ENCODE measurements at regions not wholly inside any gene's neighbourhood (a gene's known extent, or its start where the extent isn't known, plus 50 kb on each side); places are given as distances from the start of the nearest gene placed in this dataset.

DNA sequence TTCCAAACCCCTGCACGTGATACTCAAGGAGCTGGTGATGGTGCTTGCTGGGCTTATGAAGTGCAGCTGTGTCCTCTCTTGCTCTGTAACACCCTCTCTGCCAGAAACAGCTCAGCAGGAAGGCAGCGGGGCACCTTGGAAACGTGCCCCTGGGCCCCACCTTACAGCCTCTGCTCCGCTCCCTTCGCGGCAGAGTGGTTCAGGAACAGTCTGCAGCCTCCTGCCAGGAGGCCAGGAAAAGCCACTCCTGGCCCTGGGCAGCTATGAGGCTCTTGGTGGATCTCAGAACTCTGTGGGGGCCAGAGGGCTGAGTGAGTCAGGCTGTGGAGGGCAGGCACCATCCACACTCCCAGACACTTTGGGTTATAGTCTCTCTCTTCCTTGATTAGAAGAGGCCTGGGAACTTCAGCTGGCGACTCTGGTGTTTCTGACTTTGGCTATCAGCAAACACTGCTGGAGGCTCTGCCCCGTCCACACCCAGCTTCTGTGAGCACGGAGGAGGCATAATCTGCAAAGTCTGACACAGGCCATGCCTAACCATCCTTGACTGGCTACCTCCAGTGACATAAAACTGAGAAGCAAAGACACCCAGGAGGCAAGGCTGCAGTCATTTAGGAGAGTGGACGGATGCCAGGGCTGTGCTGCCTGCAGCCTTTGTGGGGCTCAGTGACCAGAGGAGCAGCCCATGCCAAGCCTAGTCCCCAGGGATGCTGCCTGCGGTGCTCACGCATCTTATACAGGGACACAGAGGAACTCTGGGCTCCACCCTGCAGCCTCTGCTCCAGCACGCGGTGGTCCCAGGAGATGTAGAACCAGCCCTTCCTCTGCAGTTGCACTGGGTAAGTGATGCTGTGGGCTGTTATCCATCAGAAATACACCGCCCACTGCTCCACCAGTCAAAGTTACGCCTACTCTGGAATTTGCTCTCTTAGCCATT lies 65.3 kb downstream of the METRNL start:
- no peak for DNase-seq

DNA sequence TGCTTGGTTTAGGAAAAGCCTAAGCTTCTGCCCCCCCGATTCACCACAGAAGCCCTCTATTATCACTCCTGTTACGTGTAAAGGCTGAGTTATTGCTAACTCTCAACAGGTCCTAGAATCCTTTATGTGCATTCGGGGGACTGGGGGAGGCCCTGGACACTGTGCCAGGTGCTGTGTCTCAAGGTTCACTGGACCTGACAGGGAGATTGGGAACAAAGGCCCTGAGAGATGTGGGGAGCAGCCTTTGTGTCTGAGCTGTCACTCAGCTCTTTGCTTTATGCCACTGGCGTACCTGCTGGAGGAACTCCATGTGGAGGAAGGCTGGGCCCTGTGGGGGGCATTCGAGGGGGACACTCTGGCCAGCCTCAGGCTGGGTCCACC lies 65.9 kb downstream of the METRNL start:
- no peak for DNase-seq

DNA sequence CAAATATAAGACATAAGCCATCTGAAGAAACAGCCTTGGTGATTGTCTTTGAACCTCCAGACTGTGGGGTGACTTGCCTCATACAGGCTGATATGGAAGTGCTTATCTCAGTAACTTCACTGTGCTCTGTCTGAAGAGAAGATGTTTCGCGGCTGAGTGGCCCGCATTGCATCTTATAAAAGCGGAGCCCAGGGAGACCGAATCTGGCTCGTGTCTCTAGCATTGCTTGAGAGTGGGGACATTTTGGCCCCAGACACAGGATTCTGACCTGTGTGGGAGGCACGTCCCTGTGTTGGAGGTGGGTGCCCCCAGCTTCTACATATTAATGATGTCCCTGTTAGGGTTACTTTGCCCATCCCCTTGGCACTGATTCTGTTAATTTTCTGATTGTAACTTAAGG lies 66.4 kb downstream of the METRNL start:
- DNase-seq = no peak

DNA sequence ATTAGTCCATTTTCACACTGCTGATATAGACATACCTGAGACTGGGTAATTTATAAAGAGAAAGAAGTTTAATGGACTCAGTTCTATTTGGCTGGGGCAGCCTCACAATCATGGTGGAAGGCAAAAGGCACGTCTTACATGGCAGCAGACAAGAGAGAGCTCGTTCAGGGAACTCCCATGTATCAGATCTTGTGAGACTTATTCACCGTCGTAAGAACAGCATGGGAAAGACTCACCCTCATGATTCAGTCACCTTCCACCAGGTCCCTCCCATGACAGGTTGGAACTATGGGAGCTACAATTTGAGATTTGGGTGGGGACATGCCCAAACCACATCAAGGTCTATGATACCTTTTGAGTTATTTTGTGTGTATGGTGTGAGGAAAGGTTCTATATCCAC lies 66.9 kb downstream of the METRNL start:
- no peak for DNase-seq

DNA sequence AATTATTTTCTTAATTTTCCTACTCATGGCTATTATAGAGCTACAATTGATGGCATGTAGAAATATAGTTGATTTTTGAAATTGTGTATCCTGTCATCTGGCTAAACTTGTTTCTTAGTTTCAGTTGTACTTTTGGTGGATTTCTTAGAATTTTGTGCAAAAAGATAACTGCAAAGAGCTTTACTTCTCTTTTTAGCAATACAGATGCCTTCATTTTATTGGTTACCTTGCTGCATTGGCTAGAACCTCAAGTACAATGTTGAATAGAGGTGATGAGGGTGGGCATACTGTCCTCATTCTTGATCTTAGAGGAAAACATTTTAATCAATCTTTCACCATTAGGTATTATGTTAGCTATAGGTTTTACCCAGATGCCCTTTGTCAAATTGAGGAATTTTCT lies 67.9 kb downstream of the METRNL start:
- no peak for DNase-seq

DNA sequence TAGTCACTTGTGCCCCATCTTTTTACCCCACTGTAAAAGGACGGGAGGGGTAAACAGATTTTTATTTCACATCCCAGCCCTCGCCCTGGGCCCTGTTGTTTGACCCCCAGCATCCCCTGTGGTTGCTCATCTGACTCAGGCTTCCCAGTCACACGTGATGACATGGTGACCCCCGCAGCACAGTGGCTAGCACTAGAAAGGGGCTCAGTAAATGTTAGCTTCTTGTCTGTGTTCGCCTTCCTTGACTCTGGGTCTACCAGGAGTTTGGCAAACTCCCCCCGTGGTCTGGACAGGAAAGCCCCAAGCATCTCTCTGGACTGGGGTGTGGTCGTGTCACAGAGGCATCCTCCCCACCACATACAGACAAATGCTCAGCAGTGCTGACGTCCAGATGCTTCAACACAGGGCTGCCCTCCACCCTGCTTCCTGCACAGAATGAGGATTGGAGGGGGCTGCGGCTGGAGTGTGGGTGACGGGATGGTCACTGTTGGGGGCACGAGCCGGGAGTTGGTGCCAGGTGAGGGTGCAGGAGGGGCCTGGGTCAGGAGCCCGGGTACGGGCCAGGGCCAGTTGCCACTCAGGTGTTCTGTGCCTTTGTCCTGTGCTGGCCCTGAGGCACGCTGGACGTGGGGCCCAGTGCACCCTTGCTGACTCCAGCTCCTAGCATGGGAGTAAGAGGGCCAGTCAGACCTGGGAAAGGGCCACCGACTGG lies 69.1 kb downstream of the METRNL start:
- no peak for DNase-seq

DNA sequence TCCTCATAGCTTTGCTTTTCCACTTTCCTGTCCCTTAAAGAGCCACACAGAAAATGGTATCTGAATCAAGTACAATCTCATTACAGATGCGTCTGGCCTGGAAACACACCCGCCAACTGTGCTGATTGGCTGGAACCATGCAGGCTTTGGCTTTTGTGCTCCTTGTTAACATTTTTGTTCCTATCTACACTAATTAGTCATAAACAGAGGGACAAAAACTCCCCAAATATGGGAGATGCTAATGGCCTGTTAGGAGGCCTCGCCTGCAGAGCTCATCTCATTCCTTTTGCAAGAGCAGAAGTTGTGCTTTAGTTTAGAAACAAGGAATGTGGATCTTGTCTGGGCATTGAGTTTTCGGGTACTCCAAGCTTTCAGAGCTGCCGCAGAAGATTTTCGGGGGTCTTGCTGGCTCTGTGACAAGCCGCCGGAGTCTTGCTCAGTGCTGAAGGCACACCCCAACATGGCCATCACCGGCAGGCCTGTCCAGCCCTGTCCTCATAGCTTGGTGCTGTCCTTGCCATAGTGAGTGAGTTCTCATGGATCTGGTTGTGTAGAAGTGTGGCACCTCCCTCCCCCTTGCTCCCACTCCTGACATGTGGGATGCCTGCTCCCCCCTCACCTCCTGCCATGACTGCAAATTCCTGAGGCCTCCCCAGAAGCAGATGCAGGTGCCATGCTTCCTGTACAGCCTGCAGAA lies 69.8 kb downstream of the METRNL start:
- DNase-seq = no peak

DNA sequence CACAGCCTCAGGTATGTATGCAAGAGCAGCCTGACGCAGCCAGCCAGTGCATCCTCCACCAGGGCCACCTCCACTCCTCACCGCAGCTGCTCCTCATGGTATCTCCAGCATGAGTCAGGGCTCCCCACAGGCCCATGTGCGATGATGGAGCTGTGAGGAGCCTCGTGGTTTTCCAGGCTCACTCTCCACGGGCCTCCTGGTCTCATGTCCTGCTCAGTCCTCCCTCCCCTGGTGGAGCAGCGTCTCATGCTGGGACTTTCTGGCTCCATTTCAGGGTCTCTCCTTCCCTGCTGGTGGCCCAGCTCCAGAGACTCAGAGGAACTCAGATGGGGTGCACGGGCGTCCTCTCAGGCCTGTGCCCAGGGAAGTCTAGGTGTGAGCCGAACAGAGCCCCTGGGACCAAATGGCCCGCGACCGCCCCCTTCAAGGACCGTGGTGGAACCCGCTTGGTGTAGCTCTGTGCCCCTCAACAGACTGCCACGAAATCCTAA lies 70.4 kb downstream of the METRNL start:
- DNase-seq = no peak

DNA sequence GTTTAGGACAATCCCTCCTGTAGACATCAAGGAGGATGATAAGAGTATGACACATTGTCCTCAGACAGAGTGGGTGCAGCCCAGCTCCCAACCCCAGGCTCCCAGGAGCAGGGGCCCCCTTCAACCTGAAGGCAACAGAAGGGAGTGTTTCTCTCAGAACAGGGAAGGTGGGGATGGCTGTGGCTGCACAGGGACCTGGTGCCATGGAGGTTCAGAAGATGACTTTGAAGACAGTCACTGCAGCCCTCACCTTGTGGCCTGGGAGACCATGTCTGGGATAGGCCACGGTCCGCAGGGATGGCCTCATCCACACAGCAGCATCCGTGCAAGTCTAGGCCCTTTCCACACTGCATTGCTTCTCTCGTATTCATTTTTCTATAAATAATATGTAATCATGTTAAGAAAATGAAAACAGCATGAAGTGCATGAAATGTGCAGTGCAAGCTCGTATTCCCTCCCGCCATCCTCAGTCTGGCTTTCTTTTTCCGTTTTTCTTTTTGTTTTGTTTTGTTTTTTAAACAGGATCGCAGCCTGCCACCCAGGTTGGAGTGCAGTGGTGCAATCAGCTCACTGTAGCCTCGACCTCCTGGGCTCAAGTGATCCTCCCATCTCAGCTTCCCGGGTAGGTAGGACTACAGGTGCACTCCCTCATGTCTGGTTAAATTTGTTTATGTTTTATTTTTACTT lies 71.1 kb downstream of the METRNL start:
- DNase-seq = no peak

DNA sequence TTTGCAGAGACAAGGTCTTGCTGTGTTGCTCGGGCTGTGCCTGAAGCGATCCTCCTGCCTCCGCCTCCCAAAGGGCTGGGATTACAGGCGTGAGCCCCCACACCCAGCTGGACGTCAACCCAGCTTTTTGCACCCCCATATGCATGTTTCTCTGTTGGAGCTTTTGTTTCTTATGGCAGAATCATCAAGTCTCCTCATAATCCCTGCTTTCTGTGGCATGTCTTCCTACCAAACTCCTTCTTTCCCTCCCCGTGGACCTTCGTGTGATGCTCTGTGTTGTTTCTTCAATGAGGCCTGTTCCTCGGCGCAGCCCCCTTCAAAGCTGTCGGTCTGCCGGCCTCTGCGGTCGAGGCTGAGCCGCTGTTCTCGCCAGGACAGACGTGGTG lies 71.6 kb downstream of the METRNL start:
- no peak for DNase-seq

DNA sequence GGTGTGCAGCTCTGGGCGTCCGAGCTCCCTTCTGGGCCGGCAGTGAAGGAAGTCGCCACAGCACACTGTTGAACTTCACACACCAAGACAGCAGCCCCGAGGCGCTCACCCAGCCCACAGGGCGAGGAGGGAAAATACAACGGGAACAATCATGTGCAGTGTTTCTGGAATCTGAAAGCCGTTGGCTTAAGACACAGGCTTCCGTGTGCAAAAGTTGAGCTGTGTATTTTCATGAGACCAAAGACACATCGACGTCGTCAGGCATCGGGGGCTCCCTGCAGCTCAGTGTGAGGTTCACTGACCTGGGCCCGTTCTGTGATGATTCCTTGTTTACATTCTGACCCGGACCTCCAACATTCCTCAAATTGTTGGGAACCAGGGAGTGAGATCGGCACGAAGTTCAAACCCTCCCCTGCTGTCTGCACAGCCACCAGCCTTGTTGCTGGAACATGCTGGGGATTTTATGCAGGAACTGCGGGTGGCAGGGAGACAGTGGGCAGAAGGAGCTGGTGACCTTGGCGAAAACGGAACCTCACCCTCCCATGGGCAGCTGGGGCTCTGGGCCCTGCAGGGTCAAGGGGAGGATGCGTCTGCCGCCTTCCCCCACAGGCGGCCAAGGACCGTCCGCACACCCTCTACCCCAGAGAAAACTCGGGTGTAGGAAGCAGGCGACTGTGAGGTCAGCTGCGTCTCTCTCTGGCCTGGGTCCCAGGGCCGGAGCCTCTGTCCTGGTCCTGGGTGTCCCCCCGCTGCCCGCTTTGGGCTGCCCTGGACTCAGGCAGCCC lies 72.2 kb downstream of the METRNL start:
- no peak for DNase-seq

DNA sequence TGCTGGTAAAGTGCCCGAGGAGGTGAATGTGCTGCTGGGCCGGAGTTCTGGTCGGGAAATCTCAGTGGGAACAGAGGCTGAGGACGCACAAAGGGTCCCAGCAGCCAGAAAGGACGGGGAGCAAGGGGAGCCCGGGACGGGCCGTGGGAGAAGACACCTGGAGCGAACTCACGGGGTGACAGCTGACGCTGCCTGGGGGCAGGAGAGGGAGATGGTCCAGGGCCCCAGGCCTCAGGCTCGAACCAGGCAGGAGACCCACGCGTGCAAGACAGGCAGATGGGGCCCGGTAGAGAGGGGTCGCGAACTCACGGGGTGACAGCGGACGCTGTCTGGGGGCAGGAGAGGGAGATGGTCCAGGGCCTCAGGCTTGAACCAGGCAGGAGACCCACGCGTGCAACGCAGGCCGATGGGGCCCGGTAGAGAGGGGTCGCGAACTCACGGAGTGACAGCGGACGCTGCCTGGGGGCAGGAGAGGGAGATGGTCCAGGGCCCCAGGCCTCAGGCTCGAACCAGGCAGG lies 72.9 kb downstream of the METRNL start:
- no peak for DNase-seq

DNA sequence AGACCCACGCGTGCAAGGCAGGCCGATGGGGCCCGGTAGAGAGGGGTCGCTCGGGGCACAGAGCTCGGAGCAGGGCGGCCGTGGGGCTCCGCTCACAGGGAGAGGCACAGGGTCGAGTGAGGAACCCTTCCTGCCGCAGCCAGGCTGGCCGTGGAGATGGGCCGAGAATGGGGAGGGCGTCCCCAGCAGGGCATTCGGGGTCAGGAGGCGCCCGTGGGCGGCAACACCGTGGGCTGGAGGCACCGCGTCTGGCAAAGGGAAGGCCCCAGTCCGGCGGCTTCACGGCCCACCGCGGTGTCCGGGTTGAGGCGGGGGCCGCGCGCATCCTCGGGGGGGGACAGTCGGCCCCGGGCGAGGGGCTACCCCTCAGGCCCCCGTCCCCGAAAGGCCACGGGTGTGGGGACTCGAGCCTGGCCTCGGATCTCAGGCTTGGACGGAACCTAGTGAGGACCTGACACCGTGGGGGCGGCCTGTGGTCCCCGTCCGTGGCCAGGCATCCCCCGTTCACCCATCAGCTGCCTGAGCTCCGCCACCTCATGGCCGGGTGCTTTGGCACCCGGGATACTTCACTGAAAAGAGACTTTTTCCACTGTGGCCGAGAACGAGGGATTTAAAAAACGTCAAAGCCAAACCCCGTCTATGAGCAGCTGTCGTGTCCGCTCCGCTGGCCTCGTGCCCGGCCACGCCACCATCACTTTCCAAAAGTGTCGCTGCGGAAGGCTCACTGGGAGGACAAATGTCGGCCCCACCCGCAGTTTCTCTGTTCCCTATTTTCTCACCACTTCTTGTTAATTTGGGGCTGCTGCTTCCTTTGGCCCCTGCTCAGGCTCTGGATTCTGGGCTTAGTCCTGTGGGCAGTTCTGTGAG lies 73.6 kb downstream of the METRNL start:
- DNase-seq = peak in 6 of 51 donors; percentile 2 to 27 (median 8)

DNA sequence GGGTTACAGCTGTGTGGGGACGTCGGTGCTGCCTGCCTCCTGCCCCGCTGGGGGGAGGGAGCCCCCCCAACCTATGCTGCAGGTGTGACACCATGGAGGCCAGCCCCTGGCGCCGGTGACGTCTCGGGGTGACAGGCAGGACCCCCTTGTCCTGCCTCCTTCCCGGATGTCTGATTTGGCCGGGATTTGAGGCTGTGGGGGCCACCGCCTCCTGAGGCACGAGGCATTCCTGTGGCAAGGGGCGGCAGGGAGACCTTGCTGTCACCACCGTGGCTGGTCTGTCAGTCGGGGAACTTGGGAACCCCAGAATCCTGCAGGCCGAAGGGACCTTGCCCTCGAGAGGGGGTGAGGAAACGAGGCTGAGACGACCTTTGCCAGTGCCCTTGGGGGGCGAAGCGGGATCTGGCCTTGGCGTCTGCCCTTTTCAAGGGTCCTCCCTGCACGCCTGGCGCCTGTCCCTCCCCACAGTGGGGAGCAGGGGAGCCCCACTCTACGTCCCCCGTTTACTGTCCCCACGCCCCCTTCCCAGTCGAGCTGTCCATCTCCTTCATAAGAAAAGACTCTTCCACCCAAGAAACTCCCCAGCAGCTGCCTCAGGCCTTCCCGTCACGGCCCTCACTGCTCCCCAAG lies 74.4 kb downstream of the METRNL start:
- DNase-seq = no peak

DNA sequence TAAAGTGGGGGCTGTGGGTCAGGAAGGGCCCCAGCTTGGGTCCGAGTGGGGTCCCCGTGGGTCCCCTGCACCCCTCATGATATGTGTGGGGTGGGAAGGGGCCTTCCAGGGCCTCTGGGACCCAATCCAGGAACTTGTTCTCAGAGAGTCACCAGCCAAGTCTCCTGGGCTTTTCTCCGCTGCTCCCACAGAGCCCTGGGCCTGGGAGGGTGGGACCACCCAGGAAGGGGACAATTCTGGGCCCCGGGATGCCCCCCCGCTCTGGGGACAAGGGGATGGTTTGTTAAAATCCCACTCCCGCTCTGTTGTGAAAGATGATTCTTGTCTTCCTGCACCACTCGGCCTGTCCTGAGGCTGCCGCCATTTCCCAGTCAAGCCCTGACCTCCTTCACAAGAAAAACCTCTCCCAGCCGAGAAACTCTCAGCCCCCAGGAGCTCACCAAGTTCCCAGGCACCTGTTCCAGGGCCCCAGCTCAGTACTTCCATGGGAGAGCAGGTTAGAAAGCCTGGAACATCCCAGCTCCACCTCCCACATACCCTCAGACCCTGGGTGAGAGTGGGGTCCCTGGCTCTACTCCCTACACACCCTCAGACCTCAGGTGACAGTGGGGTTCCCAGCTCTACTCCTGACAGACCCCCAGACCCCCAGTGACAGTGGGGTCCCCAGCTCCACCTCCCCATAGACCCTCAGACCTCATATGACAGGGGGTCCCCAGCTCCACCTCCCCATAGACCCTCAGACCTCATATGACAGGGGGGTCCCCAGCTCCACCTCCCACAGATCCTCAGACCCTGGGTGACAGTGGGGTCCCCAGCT lies 75.1 kb downstream of the METRNL start:
- DNase-seq = no peak

DNA sequence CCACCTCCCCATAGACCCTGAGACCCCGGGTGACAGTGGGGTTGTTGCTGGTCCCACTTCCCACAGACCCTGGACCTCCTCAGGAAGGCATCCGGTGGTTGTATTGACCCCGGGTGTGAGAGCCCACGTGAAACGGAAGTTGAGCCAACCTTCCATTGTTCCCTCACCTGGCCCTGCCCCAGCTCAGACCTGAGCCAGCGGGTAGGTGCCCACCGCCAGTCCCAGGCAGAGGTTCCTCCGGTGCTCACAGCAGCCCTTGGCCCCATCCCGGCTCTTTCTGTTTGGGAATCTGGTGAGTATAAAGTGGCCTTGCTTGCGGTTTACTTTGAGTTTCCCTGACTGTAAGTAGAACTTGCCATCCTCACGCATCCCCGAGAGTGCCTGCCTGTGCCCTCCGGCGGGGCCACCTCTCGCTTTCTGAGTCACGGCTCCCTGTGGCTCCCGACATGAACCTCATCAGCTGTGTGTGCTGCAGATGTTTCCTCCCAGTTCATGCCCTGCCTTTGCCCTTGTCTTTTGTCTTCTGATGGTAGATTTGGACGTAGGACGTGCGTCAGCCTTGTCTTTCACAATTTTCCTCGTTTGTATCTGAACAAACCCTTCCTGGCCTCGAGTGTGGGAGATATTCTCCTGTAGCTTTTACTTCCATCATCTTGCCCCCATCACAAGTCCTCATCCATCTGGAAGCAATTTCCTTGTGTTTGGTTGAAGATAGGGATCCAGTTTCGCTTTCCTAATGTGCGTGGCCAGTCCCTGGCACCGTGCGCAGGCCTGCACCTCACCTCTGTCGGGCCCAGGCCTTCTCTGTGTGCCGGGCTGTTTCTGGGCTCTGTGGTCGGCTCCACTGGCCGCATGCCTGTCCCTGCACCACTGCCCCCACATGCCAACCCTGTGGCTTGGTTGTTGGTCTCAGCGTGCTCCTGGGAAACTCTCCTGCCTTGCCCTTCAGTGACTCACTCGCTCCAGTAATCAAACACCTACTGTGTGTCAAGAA lies 76.0 kb downstream of the METRNL start:
- DNase-seq = no peak

DNA sequence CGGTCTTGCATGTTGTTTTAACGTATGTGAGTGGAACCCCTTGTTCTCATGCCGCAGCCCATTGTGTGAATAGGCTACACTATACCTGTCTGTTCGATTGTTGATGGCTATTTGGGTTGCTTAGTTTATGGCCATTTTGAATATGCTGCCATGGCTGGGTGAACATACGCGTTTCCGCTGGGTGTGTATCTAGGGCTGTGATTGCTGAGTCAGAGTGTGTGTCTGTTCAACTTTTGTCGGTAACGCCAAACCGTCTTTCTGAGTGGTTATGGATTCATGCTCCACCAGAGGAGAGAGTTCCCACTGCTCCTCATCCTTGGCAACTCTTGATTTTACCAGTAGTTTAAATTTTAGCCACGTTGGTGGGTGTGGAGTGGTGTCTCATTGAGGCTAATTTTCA lies 77.0 kb downstream of the METRNL start:
- no peak for DNase-seq

All from hypothalamus (tissue), 51 donors.